ENCODE measurements at regions not wholly inside any gene's neighbourhood (a gene's known extent, or its start where the extent isn't known, plus 50 kb on each side); places are given as distances from the start of the nearest gene placed in this dataset.
"Not testable (repeated sequence)": the region's sequence is repeated elsewhere in the genome, so short reads cannot be mapped to it uniquely, and the experiment has no call there.

GRCh38 chr11:94235772-94236171, 68.6 kb upstream of the IZUMO1R start:
- not testable (repeated sequence) for DNase-seq (ENCODE audit: low spot score)

GRCh38 chr11:94236416-94236815, 68.0 kb upstream of the IZUMO1R start:
- DNase-seq (ENCODE audit: low spot score) = not testable (repeated sequence)

GRCh38 chr11:94237447-94238153, 66.8 kb upstream of the IZUMO1R start:
- DNase-seq (ENCODE audit: low spot score) = peak; percentile 70

- peak; percentile 64 for DNase-seq (ENCODE audit: low spot score)
Measured at GRCh38 chr11:94238154-94238735, 66.1 kb upstream of the IZUMO1R start.

- DNase-seq (ENCODE audit: low spot score) = not testable (repeated sequence)
Measured at GRCh38 chr11:94238774-94239173, 65.6 kb upstream of the IZUMO1R start.

- DNase-seq (ENCODE audit: low spot score) = no peak
Measured at GRCh38 chr11:94241896-94242295, 62.5 kb upstream of the IZUMO1R start.

- DNase-seq (ENCODE audit: low spot score) = no peak
Measured at GRCh38 chr11:94243571-94244515, 60.5 kb upstream of the IZUMO1R start.

- DNase-seq (ENCODE audit: low spot score) = no peak
Measured at GRCh38 chr11:94245121-94245520, 59.3 kb upstream of the IZUMO1R start.

GRCh38 chr11:94248301-94248700, 56.1 kb upstream of the IZUMO1R start:
- not testable (repeated sequence) for DNase-seq (ENCODE audit: low spot score)

GRCh38 chr11:94254214-94254613, 50.2 kb upstream of the IZUMO1R start:
- DNase-seq (ENCODE audit: low spot score) = no peak

Data from ureter (tissue), 1 donor.